C4-2B (cell line): ENCODE measurements at regions not wholly inside any gene's neighbourhood (a gene's known extent, or its start where the extent isn't known, plus 50 kb on each side); places are given as distances from the start of the nearest gene placed in this dataset.

Source experiments
- H3K27ac ChIP-seq: fragments of 450-650 bp; 2 replicates; pipeline ENCODE4 v1.5.1; 2017
- ZFX ChIP-seq: fragments of 450-650 bp; IDR thresholded peaks from 2 replicates; pipeline ENCODE4 v1.6.1; 2017
- TF ChIP-seq, protein P1 (sequence below): fragments of 450-650 bp; conservative IDR thresholded peaks from 2 replicates; pipeline ENCODE4 v1.5.1; 2017; ENCODE audit warnings: mild to moderate bottlenecking

DNA sequence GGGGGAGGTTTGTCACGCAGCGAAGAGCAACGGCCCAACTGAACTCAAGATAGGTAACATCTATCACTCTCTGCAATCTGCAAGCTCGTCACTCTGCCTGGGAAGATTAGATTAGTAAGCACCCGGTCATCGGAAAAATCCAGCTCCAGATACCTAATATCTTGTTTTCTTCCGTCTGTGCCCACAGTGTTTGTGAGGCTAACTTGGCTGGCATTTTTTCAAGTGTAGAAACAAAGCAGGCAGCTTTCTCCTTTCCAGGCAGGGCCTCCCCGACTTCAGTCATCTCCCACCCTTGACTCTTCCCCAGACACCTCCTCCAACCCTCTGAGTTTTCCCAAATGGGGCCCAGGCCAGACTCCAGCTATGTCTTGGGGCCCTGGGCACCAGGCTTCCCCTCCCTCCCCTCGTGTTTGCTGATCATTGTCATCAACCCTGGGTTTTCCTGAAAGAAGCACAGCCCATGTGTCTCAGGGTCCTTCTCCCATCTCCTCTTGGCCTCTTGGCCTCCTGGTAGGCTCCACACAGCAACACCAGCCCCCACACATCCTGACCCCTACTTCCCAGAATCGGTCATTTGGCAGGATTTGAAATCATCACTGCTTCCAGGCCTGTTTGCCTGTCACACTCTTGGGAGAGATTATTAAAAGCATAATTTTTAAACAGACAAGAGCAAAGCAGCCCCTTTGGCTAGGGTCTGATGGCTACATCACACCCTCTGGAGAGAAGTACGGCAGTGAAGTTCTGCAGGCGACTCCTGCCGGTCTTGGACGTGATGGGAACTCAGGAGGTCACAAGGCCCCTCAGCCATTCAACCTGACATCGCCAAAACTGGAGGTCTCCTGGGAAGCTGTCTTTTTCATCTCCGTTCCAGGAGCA is 144.9 kb upstream of the ID2 start:
- TF ChIP-seq ZFX: no peak
- TF ChIP-seq, protein P1, sequence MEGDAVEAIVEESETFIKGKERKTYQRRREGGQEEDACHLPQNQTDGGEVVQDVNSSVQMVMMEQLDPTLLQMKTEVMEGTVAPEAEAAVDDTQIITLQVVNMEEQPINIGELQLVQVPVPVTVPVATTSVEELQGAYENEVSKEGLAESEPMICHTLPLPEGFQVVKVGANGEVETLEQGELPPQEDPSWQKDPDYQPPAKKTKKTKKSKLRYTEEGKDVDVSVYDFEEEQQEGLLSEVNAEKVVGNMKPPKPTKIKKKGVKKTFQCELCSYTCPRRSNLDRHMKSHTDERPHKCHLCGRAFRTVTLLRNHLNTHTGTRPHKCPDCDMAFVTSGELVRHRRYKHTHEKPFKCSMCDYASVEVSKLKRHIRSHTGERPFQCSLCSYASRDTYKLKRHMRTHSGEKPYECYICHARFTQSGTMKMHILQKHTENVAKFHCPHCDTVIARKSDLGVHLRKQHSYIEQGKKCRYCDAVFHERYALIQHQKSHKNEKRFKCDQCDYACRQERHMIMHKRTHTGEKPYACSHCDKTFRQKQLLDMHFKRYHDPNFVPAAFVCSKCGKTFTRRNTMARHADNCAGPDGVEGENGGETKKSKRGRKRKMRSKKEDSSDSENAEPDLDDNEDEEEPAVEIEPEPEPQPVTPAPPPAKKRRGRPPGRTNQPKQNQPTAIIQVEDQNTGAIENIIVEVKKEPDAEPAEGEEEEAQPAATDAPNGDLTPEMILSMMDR: no peak

DNA sequence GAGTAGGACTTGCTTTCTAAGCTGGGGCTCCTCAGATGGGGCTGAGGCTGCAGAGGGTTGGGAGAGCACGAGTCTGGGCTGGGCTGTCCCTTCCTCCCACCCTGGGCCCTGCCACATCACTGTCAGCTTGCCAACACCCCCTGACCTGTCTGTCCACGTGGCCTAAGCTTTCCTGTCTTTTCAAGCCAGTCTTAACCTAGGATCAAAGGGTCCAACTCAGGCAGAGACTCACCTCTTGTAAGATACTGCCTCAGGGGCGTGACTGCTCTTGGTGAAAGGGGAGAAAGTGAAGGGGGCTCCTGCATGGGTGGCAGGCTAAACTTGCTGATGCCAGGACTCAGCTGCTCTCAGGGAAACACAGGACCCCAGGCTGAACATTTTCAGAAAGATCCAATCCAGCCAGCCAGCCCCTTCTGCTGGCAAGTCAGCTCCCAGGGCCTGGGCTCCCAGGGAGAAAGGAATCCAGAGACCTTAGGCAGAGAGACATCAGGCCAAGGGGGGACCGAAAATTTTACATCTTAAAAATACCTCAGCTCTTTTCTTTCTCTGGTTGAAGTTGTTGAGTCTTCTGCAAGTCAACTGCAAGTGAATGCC is 144.2 kb upstream of the ID2 start:
- no peak overlapping the region for H3K27ac ChIP-seq
- TF ChIP-seq ZFX: no peak
- TF ChIP-seq, protein P1: no peak

More for the DNA sequence above, 144.9 kb upstream of the ID2 start:
- H3K27ac ChIP-seq: no peak overlapping the region

DNA sequence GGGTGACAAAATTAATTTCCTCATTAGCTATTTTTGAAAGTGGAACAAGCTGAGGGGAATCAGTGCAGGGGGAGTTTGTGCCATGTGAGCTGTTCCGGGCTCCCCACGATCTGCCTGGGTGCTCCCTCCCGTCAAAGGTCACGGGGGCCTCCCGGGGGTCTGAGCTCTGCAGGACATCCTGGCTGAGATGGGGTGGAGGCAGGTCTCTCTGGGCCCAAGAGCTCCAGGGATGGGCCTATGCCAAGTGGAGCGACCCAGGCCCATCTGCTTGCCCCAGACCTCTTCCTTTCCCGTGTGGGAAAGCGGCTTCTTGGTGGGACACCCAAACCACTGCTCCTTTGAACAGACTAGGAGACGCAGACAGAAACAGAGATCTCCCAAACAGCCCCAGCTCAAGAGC is 143.3 kb upstream of the ID2 start:
- no peak for TF ChIP-seq ZFX
- TF ChIP-seq, protein P1: no peak
- H3K27ac ChIP-seq: no peak overlapping the region; the same call in 1 of the 2 replicates

DNA sequence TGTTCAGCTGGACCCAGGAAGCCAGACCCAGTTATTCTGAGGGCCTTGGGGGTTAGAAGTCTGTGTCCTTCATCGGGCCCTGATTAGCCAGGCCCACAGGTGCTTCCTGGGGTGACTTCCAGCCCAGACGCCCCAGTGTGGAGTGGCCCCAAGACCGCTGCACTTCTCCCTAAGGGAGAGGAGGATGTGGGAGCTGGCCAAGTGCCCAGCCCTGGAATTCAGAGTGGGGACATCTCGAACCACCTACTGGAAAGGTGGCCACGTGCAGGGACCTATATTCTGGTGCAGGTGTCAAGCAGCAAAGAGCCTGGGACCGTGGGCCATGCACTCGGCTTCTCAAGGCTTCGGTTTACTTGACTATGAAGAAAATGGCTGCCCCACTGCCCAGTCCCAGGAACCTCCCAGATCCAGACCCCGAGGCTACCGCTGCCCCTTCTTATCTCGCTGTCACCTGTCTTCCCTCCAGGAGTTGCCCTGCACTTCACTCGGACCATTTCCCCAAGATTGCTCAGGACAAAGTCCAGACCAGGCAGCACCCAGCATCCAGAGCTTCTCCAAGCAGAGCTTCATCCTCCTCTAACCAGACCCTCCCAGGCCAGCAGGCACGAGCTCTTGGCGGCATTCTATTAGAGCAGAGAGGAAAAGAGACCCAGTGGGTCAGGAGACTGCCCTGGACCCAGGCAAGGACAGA is 142.8 kb upstream of the ID2 start:
- TF ChIP-seq, protein P1: no peak
- no peak for TF ChIP-seq ZFX
- peak overlapping the region; percentile 74 for H3K27ac ChIP-seq

DNA sequence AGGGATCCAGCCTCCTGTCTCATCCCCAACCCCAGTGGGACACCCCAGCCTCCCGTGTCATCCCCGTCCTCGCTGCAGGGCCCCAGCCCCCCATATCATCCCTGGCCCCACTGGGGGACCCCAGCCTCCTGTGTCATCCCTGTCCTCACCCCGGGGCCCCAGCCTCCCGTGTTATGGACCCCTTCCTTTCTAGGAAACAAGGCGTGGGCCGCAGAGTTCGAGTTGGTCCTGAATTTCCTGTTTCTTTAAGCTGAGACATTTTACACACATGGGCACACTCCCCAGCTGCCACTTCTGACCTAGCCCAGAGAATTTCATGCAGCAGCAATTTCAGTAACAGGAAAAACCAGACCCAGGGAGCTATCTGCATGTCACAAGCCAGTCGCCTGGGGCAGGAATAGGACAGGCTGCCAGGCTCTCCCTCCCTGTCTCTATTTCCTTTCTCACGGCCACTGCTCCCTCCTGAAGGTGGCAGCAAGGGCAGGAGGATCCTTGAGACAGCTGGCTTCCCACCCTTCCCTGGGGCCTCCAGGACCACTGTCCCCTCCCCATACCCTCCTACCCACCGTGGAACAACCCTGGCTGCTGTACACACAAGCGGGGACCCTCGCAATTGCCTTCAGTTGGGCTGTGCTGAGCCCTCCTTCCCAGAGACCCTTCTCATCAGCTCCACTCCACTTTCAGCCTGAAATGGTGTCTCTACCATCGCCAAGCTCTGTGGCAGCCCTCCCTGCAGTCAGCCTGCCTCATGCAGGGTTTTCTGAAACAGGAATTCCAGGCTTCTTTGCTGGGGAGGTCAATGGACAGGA is 141.9 kb upstream of the ID2 start:
- peak overlapping the region; percentile 74 for H3K27ac ChIP-seq
- TF ChIP-seq, protein P1: peak; percentile 52; the same call in 1 of the 2 replicates
- no peak for TF ChIP-seq ZFX

DNA sequence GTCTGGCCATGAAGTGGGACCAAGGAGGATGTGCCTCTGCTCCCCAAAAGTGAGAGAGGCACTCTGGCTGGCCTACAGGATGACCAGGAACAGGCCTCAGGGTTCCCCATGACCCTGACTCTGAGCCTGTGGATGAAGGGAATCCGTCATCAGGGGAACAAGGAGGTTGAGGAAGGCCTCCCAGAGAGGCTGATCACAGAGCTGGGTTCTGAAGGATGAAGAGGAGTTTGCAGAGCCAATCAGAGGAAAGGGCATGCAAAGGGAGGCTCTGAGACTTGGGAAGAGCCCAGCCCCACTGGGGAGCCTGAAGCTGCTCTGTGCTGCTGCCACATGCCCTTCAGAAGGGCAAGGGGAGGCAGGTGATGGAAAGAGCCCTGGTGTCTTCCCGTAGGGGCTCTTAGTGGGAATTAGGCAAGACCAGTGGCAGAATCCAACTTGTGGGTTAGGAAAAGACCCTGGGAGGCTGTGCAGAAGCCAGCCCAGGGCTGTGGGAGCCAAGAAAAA is 141.3 kb upstream of the ID2 start:
- peak overlapping the region; percentile 74 for H3K27ac ChIP-seq
- TF ChIP-seq ZFX: no peak
- TF ChIP-seq, protein P1: no peak
